T1000 (cell line): ENCODE measurements at regions not wholly inside any gene's neighbourhood (a gene's known extent, or its start where the extent isn't known, plus 50 kb on each side); places are given as distances from the start of the nearest gene placed in this dataset.

ENCODE experiments used
- DNase-seq: peaks from one replicate; lab custom pipeline; 2025; ENCODE audit warnings: mixed read lengths; lab: John Stamatoyannopoulos, UW

DNA sequence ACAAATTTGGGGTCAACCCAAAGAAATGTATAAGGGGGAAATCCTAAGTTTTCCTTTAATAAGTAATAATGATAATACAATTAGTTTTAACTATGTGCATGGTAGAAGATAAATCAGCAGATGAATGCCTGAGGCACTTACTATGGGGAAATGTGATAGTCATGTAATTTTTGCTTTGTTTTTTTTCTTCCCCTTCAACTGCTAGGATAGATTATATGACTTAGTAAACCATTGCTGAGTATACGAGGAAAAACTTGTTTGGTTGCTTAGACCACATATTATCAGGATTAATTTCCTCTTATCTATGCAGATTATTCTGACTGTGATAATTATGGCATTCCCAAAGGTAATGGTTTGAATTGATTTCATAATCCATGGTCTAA lies 181.1 kb downstream of the TGFB2 start:
- DNase-seq = no peak

DNA sequence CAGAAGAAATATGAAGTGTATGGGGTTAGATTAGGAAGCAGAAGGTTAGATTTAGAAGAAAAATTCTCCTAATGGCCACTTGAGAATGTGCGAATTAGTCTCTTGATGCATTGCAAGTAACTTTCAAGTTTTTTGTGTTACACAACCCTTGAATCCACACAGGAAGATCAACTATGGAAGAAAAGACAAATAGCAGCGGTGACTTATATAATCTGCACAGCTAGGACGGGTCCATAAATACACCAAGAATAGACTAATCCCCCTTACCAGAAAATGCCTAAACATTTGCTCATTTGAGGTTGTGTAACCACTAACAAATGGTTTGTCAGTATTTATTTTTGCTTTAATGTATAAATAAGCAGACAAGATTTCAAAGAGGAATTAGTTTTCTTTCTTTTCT lies 182.6 kb downstream of the TGFB2 start:
- DNase-seq = no peak

DNA sequence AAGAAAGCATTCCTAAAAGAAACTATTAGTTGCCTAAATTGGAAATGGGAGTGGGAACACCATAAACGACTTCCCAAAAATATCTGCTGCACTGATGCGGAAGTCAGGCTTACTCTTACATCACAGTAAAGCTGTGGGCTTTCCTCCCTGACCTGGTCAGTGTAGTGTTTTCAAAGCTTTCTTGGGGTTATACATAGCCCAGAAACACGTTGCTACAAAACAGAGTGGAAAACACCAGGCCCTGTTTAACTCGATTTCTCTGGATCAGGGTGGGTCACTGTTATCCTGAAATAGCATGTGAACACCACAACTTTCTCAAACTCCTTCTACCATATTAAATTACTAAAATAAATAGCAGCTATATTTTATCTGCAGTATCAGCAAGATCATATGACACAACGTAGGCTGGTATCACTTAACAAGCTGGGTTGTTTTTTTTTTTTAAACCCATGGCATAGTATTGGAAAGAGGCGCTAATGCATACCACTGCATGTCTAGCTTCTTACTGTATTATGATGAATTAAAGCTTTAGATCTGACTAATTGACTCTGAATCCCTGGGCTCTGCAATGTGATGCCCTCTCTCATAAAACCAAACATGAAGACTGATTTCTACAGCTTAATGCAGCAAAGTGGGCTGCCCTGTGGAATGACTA lies 184.6 kb downstream of the TGFB2 start:
- DNase-seq = no peak

DNA sequence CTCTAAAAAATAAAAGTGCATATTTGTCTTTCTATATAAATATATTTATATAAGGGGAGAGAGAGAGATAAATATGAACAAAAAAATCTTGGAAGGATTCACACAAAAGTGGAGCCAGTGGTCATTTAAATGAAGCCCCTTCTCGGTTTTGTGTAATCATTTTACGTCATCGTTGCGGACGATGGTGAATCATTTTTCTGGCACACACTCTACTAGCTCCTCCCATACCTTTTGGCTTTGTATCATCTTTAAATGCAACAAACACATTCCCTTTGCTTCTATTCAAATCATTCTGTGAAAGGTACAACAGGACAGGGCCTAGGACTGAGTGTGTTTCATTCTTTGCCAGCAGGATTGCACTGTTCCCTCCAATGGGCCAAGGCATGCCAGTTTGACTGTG lies 186.8 kb downstream of the TGFB2 start:
- no peak for DNase-seq

DNA sequence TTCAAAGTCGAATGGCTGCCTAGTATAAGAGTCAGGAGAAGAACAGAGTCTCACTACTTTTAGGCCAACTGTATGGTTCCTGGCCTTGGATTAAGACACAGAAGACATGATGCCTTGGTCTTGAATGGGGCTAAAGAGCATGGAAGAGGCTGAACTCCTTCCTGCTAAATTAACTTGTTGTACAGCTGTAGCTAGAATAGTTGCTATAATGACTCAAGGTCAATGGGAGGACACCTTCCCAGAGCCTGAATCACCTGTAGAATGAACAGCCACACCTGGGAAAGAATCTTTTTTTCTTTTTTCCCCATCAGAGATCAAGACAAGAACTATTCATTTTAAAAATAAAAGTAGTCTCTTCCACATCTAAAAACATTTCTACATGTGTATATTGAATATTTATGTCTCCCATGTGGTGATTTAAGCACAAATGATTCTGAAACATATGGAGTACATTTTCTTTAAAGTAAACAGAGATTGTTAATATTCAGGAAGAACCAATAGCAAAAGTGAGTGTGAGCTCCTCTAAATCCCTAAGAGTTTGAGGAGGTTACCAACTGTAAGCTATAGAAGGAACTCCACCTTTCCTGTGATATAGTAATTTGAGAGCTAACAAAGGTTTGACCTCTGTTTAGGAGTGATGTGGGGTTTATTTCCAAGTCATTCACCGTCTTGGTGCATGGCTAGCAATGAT lies 191.3 kb downstream of the TGFB2 start:
- DNase-seq = no peak

DNA sequence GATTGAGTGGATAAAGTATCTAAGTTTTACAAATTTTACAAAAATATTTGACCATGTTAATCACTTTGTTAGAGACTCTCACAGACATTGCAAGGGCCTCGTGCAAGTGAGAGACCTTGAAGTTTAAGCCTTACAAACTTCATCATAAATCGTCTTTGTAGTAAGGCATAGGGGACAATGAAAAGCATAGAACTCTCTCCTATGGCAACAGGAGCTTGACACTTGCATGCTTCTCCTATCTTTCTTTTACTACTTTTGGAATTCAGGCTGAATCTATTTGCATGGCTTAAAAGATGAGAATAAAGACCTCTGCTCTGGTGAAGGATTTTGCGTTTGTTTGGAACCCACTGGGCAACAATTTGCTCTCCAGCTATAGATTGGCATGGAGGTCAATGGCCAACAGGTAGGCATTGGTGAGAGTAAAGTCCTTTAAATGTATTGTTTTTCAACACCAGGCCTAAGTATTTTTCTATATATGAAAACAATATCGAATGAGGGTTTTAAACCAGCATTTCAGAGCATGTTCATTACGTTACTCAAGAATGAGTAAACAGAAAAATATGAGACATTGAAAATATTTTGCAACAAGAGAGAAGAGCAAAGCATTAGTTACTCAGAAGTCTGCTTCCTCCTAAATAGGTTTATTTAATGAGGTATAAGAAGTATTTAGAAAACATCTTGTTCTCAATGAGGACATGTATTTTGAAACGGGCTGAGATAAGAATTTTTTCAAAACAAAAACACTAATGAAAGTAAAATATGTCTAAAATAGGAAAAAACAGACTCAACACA lies 192.2 kb downstream of the TGFB2 start:
- DNase-seq = no peak

DNA sequence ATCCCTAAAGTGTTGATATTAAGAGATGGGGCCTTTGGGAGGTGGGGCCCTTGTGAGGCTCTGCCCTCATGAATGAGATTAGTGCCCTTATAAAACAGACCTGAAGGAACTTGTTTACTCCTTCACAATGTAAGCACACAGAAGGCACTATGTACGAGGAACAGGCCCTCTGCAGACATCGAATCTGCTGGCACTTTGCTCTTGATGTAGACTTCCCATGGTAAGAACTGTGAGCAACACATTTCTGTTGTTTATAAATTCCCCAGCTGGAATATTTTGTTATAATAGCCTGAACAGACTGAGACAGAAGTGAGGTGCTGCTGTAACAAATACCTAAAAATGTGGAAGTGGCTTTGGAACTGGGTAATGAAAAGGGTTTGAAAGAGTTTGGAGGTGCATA lies 193.2 kb downstream of the TGFB2 start:
- DNase-seq = no peak

DNA sequence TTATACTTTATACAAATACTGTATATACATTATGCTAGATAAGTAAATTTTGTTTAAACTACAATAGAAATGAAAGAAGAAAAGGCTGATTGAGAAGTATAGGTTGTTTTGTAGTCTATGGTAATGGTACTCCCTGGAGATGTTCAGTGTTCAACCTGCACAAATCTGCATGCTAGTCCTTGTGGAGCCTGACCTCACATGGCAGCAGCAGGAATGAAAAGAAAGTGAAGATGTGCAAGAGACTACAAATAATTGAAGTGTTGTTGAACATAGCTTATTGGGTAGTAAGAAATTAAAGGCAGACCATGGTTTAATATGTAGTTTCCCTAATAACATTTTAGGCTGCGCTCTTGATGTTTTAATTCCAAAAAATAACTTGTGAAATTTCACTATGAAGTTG lies 201.2 kb downstream of the TGFB2 start:
- DNase-seq = no peak

DNA sequence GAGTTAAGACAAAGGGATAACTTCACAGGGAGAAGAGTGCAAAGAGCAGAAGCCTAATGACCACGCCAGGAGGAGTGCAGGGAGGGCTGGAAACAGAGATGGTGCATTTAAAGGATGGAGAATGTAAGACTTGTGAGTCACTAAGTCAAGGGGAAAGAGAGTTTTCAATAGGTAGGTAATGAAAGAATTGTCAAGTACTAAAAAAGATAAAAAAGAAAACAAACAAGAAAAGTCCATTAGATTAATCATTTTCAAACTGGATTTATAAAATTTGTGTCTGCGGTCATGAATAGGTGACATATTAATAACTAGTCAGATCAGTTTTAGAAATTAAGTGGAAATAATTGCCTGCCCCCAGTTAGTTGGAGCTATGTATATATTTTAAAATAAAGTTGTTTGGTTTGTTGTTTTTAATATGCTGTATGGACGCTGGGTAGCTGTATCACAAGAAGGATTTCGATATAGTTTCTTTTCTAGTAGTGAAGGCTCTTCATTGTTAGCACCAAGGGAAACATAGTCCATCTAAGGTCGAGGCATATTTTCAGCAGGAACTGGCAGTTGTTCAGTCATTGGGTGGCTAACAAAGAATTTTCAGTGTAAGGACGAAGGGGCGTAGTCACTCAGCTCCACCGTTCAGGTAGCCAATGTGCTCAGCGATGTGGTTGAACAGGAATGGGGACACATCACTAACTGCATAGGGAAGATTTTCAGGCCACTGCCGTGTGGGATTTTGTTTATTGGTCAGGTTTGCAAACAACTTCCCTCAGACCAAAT lies 203.0 kb downstream of the TGFB2 start:
- DNase-seq = no peak

DNA sequence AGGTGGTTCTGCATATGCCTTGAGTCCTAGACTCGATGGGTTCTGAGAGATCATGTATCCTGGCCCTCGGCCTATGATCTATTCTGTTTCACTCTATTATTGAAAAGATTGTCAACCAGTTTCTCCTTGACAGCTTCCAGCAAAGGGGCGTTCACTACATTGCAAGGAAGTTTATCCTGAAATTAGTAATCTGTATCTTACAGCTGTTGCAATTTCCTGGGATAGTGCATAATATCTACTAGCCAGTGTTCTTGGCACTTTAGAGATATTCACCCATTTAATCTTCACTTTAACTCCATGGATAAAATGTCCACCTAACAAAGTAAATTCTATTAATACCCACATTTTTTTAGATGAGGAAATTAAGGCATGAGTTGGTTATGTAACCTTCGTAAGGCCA lies 203.6 kb downstream of the TGFB2 start:
- no peak for DNase-seq

DNA sequence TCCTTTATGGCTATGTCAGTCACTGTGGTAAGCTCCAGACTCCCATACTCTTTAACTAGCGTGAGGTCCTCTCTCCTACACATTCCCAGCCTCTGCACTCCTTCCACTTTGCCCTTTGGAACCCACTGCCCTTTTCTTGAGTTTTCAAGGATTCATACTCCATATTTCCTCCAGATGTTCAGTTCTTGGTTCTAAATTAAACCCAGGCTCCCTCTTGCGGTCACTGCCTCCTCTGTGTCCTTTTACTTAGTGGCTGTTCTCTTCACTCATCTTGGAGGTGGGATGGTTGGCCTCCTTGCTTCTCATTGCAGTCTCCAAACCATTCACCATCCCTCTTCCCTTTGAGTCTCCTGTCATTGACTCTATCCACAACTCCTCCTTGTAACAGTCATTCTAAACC lies 208.1 kb downstream of the TGFB2 start:
- DNase-seq = no peak

DNA sequence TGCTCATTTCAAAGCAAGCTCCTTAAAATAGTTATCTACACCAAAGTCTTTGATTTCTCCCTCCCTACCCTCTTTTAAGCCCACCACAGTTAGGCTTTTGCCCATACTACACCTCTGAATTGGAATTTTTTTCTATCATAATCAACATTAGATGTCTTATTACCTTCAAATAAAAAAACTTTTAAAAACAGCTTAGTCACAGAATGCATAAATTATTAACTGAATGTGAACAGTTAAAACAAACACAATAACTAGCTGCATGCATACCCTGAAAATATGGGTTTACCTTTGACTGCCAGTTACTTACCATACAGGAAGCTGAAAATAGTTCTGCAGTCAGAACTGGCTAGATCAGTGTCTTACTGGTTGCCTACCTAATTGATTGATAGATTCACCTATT lies 210.9 kb downstream of the TGFB2 start:
- no peak for DNase-seq

DNA sequence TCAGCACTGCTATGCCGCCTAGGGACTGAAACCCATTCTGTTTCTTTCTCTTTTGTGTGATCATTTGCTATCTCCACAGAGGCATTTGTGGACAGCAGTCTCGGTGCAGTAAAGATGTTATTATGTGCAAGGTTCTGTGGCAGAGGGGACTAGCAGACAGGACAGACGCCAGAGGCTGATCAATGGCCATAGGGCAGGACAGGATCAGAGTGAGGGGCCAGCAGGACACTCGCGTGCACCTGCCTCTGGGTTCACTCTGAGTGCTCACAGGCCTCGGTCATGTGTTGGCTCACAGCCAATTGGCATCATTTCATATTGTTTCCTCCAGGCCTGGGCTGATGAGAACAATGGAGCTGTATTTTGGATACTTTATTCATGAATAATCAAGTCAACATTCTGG lies 212.6 kb downstream of the TGFB2 start:
- DNase-seq = no peak

DNA sequence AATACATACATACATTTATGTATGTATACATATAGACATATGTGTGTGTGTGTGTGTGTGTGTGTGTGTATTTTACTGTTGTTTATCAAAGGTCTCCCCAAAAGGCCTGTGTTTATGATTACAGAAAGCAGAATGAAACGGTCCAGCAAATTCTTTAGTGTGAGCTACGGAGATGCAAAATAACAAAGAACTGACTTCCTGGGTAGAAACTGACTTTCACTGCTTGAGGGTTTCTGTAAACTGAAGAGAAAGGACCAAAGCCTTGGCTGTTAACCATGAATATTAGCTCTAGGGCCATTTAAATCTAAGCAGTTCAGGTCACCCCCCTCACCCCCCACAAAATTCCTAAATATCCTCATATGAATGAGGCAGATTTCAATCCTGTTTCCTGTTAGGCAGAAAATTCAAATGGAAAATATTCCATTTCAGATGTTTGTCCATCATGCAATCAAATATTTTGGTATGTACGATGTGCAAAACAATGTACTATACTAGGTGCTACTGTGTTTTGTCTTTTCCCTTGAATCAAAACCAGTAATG lies 213.2 kb downstream of the TGFB2 start:
- no peak for DNase-seq

DNA sequence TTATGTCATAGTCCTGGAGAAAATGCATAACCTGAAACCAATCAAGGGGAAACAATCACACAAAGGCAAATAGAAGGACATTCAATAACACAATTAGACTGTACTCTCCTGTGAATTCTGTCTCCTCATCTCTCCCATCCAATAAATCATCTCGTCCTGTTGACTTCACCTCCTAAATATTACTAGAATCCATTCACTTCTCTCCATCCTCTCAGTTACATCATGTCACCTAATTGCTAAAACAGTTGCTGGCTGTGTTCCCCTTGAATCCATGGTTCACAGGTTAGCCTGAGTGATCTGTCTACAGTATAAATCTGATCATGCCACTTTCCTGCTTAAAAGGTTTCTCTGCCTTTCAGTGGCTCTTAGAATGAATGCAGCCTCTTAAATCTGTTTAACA lies 220.2 kb downstream of the TGFB2 start:
- DNase-seq = no peak

DNA sequence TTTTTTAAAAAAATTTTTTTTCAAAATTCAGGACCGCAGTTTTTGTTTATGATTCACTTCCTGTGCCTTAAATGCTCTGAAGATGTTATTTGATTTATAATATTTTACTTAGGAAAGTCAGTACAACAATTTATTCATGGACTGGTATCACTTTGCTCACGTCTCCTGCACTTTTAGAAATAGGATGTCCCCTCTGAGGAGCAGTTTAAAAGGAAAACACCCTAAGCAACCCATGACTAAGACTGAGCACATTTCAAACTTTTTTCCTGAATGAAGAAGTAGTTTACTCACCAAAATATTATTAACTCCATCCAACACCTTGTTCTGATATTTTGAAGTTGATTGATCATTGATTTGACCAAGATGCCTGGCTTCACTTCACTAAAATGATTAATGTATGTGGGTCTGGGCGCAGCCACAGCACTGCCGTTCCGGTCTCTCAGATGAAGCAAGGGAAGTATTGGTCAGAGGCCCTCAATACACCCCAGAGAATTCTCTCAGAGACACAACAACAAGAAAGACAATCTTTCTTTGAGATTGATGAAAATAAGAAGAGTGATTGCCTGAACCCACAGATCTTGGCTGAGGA lies 223.9 kb downstream of the TGFB2 start:
- DNase-seq = no peak

DNA sequence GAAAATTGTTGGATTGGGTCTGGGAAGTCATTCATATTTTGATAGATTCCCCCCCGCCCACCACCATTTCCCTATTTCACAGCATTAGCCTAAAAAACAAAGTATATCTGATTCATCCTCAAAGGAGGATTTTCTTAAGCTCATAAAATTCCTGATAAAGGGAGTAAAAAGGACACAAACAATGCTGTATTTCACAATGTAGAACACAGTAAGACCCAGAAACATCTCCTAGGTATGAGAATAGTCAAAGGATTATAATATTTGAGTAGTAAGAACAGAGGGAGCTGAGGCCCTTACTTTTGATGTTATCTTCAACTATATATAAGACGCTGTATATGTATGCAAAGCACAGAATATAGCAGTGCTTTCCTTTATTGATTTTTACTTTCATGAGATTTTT lies 225.3 kb downstream of the TGFB2 start:
- DNase-seq = no peak

DNA sequence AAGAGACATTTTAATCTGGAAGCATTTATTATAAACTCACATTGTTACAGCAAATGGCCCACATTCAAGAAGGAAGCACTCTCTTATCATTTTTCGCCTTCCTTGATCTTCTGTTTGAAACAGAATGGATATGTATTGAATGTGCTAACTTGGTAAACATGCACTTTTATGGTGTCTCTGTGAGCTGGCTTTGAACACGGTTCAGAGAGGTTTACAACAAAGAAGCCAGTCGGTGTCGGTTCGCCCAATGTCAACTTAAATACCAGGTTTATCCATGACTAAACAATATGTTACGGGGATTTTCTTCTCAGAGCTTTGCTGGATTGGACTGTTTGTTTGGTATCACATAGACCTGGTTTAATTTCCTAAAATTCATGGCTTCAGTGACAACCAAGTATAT lies 226.4 kb downstream of the TGFB2 start:
- DNase-seq = no peak

DNA sequence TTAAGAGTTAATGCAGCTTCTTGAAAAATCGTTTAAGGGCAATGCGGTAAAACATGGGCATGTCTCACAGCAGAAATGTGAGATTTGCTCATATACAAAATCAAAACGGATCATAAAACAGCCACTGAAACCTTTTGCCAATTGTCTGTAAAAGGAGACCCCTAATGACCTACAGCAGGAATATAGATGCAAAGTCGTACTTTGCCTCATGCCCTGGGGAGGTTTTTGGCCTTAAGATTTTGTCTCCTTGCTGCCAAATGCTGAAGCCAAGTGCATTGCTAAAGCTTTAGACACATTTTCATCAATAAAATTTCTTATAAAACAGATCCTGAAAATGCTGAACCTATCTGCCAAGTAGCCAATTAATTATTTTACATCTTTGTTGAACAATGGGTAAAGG lies 226.9 kb downstream of the TGFB2 start:
- no peak for DNase-seq

DNA sequence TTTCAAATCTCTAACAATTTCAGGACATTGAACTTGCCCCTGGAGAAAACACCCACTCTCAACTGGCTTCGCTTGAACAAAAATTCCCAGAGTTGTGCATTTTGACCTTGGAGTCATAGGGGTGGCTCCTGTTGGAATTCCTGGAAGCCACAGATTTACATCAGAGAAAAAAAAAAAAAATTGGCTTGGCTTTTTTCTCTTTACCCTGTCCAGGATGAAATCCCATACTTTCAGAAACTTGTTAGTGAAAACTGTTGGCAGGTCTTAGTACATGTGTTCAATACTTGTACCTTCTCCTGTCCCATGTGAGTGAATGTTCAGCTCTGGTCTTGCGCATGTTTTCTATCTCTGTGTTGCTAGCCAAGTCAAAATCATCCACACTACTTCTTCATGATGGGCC lies 228.8 kb downstream of the TGFB2 start:
- no peak for DNase-seq

DNA sequence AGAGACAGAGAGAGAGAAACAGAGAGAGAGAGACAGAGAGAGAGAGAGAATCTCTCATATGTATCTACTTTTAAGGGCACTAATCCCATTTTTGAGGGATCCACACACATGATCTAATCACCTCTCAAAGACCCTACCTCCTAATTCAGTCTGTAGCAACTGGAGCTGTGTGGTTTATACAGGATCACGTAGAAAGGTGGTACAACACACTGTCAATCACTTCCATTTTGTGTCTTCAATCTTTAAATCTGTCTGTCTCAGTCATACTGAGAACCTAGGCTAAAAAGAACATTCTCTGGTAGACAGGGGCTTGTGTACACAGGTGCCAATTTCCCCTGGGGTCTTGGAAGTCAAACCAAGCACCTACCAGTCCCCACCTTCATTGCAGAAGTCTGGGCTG lies 229.9 kb downstream of the TGFB2 start:
- no peak for DNase-seq

DNA sequence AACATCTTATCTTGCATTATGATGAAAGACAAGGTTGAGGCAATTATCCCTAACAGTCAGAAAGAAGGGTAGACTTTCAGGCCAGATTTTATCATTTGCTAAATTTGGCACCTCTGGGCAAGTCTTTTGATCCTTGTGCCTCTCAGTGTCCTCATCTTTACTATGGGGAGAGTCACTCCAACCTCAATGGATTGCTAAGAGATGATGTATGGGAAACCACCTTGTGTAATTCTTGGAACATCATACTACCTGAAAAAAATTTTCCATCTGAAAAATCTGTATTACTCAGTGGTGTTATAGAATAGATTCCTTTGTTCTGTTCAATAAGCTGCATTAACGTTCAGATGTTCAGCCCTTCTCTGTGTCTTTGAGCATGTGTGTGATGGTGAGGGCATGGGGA lies 230.7 kb downstream of the TGFB2 start:
- no peak for DNase-seq
